HG02798 (cell line): ENCODE measurements at regions not wholly inside any gene's neighbourhood (a gene's known extent, or its start where the extent isn't known, plus 50 kb on each side); places are given as distances from the start of the nearest gene placed in this dataset.

Experiments
- ATAC-seq: cut with Tn5 transposase; IDR thresholded peaks from one replicate; pipeline ENCODE4 v1.9.1; 2021; ENCODE audit warnings: mild to moderate bottlenecking; ENCODE audit not compliant: unreplicated experiment, poor library complexity

DNA sequence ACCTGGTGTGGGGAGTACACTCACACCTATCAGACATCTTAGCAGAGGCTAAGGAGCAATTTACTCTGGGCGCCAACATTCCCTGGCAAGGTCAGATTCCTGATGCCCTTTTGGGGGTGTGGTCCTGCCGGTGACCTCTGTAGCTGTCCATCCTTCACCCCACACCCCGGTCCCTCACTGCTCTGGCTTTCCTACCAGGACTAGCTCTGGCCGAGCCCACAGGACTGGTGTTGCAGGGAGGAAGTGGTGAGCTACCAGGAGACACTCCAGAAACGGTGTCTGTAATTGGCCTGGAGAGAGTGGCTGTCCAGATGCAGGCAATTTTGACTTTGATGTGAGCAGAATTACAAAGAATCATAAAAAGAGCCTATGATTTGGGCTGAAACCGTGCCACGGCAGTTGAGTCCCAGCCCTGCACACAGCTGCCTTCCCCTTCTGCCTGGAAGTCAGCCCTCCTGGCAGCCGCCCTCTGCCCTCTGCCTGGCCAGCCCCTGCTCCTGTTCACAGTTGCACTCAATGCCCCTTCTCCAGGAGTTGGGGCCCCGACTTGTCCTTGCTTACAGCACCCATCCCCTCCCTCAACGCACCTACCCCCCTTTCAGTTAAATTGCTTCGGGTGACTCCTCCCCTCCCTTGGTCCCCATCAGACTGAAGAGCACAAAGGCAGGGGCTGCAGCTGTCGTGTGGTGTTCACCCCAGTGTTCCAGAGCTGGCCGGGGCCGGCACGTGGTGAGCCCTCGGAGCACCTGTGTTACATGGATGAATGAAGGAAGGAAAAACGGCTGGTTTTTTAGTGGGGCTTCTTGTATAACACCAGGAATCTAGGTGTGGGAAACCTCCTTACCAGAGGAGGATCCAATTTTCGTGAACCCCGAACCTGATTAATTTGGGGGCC is 80.2 kb upstream of the TPM1 start:
- no peak for ATAC-seq

DNA sequence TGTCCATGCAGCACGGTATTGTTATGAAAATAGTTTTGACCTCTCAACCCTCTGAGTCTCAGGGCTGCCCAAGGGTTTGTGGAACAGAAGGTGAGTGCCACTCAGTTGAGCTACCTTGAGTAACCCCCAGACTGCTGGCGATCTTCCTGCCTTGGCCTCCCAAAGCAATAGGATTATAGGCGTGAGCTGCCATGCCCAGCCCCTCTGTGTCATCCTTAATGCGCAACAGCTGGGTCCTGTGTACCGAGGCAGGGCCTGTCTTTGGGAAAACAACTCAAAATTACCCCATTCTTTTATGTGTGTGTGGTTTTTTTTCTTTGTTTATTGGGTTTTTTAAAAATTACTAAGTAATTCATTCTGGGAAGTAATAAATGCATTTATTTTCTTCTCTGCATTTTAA is 78.3 kb upstream of the TPM1 start:
- ATAC-seq: no peak

- no peak for ATAC-seq
These were observed 76.1 kb upstream of the TPM1 start for GRCh38 chr15:62966294-62967078.

DNA sequence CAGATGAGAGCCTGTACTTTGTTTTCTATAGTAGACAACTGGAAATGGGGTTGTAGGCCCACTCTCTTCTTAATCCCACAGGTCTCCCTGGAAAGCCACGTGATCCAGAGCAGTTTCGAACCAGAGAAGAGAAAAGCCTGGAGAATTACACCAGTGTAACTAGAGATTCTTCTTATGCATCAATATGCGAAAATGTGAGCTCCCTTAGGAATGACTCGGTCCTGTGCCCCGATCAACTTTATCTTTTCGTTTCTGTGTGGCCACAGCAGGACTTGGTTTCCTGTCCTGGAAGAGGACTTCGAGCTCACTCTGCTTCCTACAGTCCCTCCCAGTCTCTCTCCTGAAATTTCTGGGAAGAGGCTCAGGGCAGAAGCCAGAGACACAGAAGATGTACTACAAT is 73.8 kb upstream of the TPM1 start:
- no peak for ATAC-seq

- no peak for ATAC-seq
These were observed 73.0 kb upstream of the TPM1 start for GRCh38 chr15:62969442-62970089.

- no peak for ATAC-seq
These were observed 69.7 kb upstream of the TPM1 start for GRCh38 chr15:62972814-62973213.

GRCh38 chr15:62975515-62975914 is 67.0 kb upstream of the TPM1 start:
- no peak for ATAC-seq

- ATAC-seq: no peak
These were observed 66.2 kb upstream of the TPM1 start for GRCh38 chr15:62976301-62976881.

DNA sequence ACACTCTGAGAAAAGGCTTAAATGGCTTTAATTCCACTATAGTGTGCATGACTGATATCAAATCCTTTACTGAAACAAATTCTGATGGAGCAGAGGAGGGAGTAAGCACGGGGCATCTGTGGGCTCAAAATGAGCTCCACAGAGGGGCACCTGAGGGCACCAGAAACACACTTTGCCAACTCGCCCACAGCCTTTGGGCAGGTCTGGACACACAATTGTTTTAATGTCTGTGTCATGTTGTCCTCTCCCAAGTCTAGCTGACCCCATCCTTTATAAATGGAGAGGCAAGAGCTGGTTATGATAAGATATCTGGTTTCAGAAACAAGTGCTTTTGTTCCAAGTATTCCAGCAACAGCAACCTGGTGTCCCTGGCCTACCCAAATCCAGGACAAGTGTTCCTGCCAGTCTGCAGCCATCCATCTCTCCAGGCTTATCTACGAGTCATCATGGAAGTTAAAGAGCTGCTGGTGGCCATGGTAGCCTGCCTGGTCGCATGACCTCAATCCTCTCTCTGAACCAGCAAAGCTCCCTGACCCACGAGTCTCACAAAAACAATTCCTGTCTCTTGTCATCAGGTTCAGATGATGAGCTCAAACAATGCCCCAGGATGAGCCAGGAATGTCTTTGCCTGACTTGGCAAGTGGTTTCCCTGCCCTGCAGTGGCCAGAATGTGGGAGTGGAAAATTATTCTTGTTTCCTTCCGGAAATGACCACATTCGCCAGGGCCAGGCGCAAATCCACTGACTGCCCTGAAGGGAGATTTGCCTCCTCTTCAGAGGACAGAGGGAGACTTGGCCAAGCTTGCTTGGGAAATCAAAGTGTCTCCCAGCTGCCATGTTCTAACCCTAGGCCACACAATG is 64.4 kb upstream of the TPM1 start:
- ATAC-seq: no peak

DNA sequence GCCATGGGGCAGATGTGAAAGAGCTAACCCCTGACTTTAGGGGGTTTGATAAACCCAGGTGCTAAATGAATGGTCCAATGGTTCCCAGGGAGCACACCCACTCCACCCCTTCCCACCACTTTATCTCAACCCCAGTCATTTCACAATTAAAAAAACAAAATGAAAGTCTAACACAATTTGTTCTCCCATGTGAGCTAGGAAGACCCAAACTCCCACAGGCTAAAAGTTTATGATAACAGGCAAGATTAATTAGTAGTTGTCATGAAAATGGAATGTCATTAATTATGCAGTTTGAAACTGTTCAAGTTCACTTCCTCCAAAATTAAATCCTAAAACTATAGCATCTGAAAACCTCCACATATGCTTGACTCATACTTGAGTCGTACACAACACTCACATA is 63.3 kb upstream of the TPM1 start:
- no peak for ATAC-seq

DNA sequence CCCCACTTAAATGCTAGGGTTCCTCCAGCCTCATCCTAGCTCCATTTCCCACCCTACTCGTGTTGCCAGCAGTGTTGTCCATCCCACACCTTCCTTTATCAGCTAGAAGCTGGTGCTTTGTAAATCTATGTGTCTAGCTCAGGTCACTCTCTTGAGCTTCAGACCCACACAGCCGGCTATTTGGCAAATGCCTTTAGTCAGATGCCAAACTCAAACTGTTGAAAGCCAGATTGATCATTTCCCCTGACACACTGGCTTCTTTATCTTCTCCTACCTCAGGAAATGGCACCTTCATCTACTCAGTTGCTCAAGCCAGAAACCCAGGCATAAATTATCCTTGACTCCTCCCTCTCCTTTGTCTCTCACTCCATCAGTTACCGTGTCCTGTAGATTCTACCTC is 61.5 kb upstream of the TPM1 start:
- ATAC-seq: no peak

DNA sequence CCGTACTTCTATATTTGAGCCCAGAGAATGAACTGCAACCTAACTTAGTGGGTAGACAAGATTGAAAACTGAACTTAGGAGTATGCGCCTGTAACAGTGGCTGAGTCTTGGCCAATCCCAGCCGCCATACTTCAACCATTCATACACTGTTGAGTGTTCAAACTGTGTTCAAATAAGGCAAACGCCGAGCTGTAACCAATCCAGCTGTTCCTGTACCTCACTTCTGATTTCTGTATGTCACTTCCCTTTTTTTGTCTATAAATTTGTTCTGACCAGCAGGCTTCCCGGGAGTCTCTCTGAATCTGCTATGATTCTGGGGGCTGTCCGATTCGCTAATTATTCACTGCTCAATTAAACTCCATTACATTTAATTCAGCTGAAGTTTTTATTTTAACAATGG is 58.6 kb upstream of the TPM1 start:
- ATAC-seq: no peak

DNA sequence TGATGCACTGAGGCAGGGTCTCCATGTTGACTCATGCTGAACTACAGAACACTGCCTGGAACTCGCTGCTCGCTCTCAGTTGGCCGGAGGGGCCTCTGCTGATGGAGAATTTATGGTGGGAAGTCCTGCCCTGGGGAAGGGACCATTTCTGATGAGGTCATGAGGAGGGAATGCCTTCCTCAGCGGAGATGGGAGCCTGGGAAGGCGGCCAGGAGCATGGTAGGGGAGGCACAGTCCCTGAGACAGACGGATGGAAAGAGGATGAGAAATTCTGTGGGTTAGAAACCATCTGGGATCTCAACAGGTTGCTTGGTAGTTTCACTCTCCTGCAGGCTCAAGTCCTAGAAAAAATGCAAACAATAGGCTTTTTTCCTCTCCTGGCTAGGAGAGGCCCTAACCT is 56.8 kb upstream of the TPM1 start:
- ATAC-seq: no peak

DNA sequence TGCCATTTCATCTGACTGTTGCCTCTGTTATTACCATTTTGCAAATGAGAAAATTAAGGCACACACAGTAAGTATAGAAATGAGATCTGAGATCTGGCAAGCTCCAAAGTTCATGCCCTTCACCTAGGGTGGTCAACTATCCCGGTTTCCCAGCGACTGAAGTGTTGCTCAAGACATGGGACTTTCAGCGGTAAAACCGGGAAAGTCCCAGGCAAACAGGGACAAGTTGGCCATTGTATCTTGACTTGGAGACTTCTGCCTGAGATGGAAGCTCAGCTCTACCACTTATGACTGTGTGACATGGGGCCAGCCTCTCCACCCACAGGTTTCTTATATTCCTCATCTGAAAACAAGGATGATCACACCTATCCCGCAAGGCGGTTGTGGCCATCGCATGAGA is 55.6 kb upstream of the TPM1 start:
- ATAC-seq: no peak

DNA sequence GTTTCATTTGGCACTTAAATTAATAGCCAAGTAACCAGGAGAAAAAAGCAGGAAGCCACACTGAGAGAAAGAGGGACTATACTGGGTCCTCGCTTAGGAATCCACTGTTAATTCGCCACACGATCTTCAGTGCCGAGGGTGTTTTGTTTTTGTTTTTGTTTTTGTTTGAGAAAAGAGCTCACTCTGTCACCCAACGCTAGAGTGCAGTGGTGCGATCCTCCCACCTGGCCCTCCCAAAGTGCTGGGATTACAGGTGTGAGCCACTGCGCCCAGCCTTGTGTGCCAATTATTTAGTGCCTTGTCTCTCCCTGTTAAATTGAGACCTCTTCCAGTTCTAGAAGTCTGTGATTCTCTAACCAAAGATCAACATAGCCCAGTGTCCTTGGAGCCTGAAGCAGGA is 53.8 kb upstream of the TPM1 start:
- ATAC-seq: no peak

- ATAC-seq: no peak
These were observed 53.0 kb upstream of the TPM1 start for GRCh38 chr15:62989366-62990055.

- no peak for ATAC-seq
These were observed 50.8 kb upstream of the TPM1 start for GRCh38 chr15:62991698-62992097.

- no peak for ATAC-seq
These were observed 50.2 kb upstream of the TPM1 start for GRCh38 chr15:62992302-62992701.
